Smooth muscle cell (in vitro differentiated cells): ENCODE measurements at regions not wholly inside any gene's neighbourhood (a gene's known extent, or its start where the extent isn't known, plus 50 kb on each side); places are given as distances from the start of the nearest gene placed in this dataset.

Source experiments
- DNase-seq: peaks from one replicate; lab custom pipeline; 2025; ENCODE audit not compliant: unreplicated experiment; lab: John Stamatoyannopoulos, UW
- H2AFZ ChIP-seq: fragments of 200-600 bp; sonication (generic); 2 replicates; pipeline ENCODE4 v1.6.0; 2016; ENCODE audit warnings: antibody characterized with exemption, low read depth, mild to moderate bottlenecking
- H3F3A ChIP-seq: fragments of 200-600 bp; sonication (generic); 2 replicates; pipeline ENCODE4 v1.6.0; 2017; ENCODE audit warnings: antibody characterized with exemption, low read depth
- H3K27ac ChIP-seq: fragments of 200-600 bp; sonication (generic); 2 replicates; pipeline ENCODE4 v1.5.1; 2016; ENCODE audit warnings: low read depth, mild to moderate bottlenecking
- H3K27me3 ChIP-seq: fragments of 200-600 bp; sonication (generic); 2 replicates; pipeline ENCODE4 v1.6.1; 2016; ENCODE audit warnings: low read depth, mild to moderate bottlenecking
- H3K36me3 ChIP-seq: fragments of 200-600 bp; sonication (generic); 2 replicates; pipeline ENCODE4 v1.5.1; 2016; ENCODE audit warnings: low read depth
- H3K4me1 ChIP-seq: fragments of 200-600 bp; sonication (generic); 2 replicates; pipeline ENCODE4 v1.5.1; 2016; ENCODE audit warnings: low read depth
- H3K4me2 ChIP-seq: fragments of 200-600 bp; sonication (generic); 2 replicates; pipeline ENCODE4 v1.6.0; 2016; ENCODE audit warnings: mild to moderate bottlenecking
- H3K4me3 ChIP-seq: fragments of 200-600 bp; sonication (generic); 2 replicates; pipeline ENCODE4 v1.5.1; 2016; ENCODE audit warnings: mild to moderate bottlenecking
- H3K79me2 ChIP-seq: fragments of 200-600 bp; sonication (generic); 2 replicates; pipeline ENCODE4 v1.6.0; 2016; ENCODE audit warnings: low read depth, mild to moderate bottlenecking
- H3K9ac ChIP-seq: fragments of 200-600 bp; sonication (generic); 2 replicates; pipeline ENCODE4 v1.6.0; 2016; ENCODE audit warnings: low read depth
- H3K9me3 ChIP-seq: fragments of 200-600 bp; sonication (generic); replicated peaks from 2 replicates; pipeline ENCODE4 v1.5.1; 2016; ENCODE audit warnings: low read depth
- H4K20me1 ChIP-seq: fragments of 200-600 bp; sonication (generic); 2 replicates; pipeline ENCODE4 v1.6.0; 2016; ENCODE audit warnings: low read depth
- CTCF ChIP-seq: fragments of 200-600 bp; sonication (generic); IDR thresholded peaks from 2 replicates; pipeline ENCODE4 v1.5.1; 2017; ENCODE audit warnings: borderline replicate concordance, mild to moderate bottlenecking, antibody characterized with exemption; ENCODE audit not compliant: insufficient read depth, poor library complexity, severe bottlenecking
- WGBS: methylation state at CpG from one replicate; pipeline ENCODE4 v1.1.7; 2016; ENCODE audit warnings: low lambda C conversion rate; 5-methylcytosine and 5-hydroxymethylcytosine counted together

DNA sequence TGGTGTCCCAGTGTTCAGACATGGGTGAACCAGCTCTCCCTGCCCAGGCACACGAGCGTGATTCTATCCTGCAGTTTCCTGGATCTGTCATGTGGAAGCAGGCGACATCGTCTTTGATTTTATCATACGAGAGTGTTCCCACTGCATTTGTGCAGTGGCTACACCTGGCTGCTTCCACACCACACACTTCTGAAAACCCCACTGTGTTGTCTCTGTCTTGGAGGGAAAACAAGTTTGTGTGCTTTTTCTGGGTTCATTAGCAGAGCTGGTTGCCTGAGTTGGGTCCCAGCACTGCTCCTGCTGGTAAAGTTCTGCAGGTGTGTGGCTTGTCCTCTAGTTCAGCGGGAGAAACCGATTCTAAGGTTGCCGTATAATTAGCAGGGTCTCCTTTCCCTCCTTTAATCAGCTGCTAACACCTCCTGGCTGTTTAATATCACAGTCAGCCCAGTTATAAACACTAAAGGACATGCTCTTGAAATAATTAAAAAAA is 58.5 kb upstream of the TWIST2 start:
- Histone ChIP-seq H3K9me3 (no peaks in the 10 kb centered on the region), H3K4me1 (no peaks in the 10 kb centered on the region), H3K36me3 (no peaks in the 10 kb centered on the region), H4K20me1 (no peaks in the 10 kb centered on the region), H3K4me3 (no peak overlapping the region), H3K27ac (no peak overlapping the region), H3F3A (no peaks in the 10 kb centered on the region), H3K4me2 (no peak overlapping the region), H3K27me3 (no peaks in the 10 kb centered on the region), H2AFZ (no peak overlapping the region), H3K79me2 (no peaks in the 10 kb centered on the region), H3K9ac (no peak overlapping the region)
- DNase-seq, result no peak
- 84% methylated on average over 8 of the region's 8 CpGs for WGBS
- TF ChIP-seq CTCF, result no peak

- WGBS, result 87% methylated on average over 16 of the region's 16 CpGs
- Histone ChIP-seq H3K4me2 (no peak overlapping the region), H3K79me2 (no peaks in the 10 kb centered on the region), H3K27ac (no peak overlapping the region), H3K9ac (no peak overlapping the region), H2AFZ (no peak overlapping the region), H3K4me3 (no peak overlapping the region), H3K9me3 (no peaks in the 10 kb centered on the region), H3K4me1 (no peaks in the 10 kb centered on the region), H3K36me3 (no peaks in the 10 kb centered on the region), H3K27me3 (no peaks in the 10 kb centered on the region), H4K20me1 (no peaks in the 10 kb centered on the region), H3F3A (no peaks in the 10 kb centered on the region)
- DNase-seq, result no peak
- TF ChIP-seq CTCF, result no peak
Measured at GRCh38 chr2:238790126-238790832, 57.6 kb upstream of the TWIST2 start.

GRCh38 chr2:238790833-238791230 is 57.1 kb upstream of the TWIST2 start:
- H3K79me2 ChIP-seq, result no peaks in the 10 kb centered on the region
- DNase-seq, result no peak

More at GRCh38 chr2:238790833-238791230, 57.1 kb upstream of the TWIST2 start:
- H3K4me2 ChIP-seq, result no peak overlapping the region
- no peaks in the 10 kb centered on the region for H4K20me1 ChIP-seq
- no peaks in the 10 kb centered on the region for H3K4me1 ChIP-seq
- no peak overlapping the region for H3K9ac ChIP-seq
- TF ChIP-seq CTCF, result no peak
- H3K9me3 ChIP-seq, result no peaks in the 10 kb centered on the region
- no peak overlapping the region for H2AFZ ChIP-seq
- H3K27me3 ChIP-seq, result no peaks in the 10 kb centered on the region
- H3F3A ChIP-seq, result no peaks in the 10 kb centered on the region
- no peak overlapping the region for H3K27ac ChIP-seq
- 88% methylated on average over 12 of the region's 12 CpGs for WGBS
- H3K4me3 ChIP-seq, result no peak overlapping the region
- no peaks in the 10 kb centered on the region for H3K36me3 ChIP-seq
